SK-N-MC (cell line): ENCODE measurements at regions not wholly inside any gene's neighbourhood (a gene's known extent, or its start where the extent isn't known, plus 50 kb on each side); places are given as distances from the start of the nearest gene placed in this dataset.

Experiments
- EZH2 ChIP-seq: fragments of 200-600 bp; sonication (generic); IDR thresholded peaks from one replicate; pipeline ENCODE4 v1.6.1; 2017; ENCODE audit warnings: antibody characterized with exemption
- POLR2AphosphoS5 ChIP-seq: IDR thresholded peaks from 2 replicates; pipeline ENCODE4 v1.6.1; 2012; ENCODE audit warnings: mild to moderate bottlenecking, low read depth, low read length, borderline replicate concordance

DNA sequence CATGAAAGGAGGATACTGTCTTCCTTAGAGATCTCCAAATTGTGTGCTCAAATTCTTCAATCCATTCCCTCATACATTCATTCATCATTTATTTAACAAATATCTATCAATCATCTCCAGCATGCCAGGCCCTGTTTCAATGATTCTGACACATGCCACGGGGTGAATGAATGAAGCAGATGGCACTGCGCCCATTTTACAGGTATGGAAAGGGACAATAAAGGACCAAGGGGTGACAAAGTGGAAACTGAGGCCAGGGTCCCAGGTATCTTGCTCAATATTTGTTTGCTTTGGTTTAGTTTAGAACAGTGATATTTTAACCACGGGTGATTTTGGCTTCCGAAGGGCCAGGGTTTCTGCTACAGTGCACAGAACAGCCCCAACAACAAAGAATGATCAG is 321.6 kb upstream of the RUNX1 start:
- no peak for TF ChIP-seq POLR2AphosphoS5
- TF ChIP-seq EZH2: no peak
